IPS-18c (cell line): ENCODE measurements at regions not wholly inside any gene's neighbourhood (a gene's known extent, or its start where the extent isn't known, plus 50 kb on each side); places are given as distances from the start of the nearest gene placed in this dataset.

Experiments
- H3K4me3 ChIP-seq: 2 replicates; pipeline ENCODE4 v1.7.0; 2013; ENCODE audit warnings: low read depth, mild to moderate bottlenecking, low read length, moderate library complexity; ENCODE audit not compliant: insufficient read depth
- H3K9me3 ChIP-seq: one replicate; pipeline ENCODE4 v1.6.1; 2013; ENCODE audit warnings: mild to moderate bottlenecking, low read length, moderate library complexity; ENCODE audit not compliant: control insufficient read depth, insufficient read depth

GRCh38 chr22:46079861-46080821, 70.2 kb upstream of the PPARA start:
- Histone ChIP-seq H3K4me3 (no peak overlapping the region), H3K9me3 (no peaks in the 10 kb centered on the region)

GRCh38 chr22:46081036-46081830, 69.1 kb upstream of the PPARA start:
- H3K9me3 ChIP-seq: no peaks in the 10 kb centered on the region
- H3K4me3 ChIP-seq: no peak overlapping the region

- no peak overlapping the region for H3K4me3 ChIP-seq
- H3K9me3 ChIP-seq: no peaks in the 10 kb centered on the region
These were observed 68.5 kb upstream of the PPARA start for GRCh38 chr22:46081831-46082210.

GRCh38 chr22:46082633-46083032, 67.7 kb upstream of the PPARA start:
- Histone ChIP-seq H3K4me3 (no peak overlapping the region), H3K9me3 (no peaks in the 10 kb centered on the region)

- H3K4me3 ChIP-seq: no peak overlapping the region
- H3K9me3 ChIP-seq: no peaks in the 10 kb centered on the region
These were observed 66.7 kb upstream of the PPARA start for GRCh38 chr22:46083383-46084350.

GRCh38 chr22:46084376-46084775, 66.0 kb upstream of the PPARA start:
- Histone ChIP-seq H3K9me3 (no peaks in the 10 kb centered on the region), H3K4me3 (no peak overlapping the region)

GRCh38 chr22:46084943-46085827, 65.1 kb upstream of the PPARA start:
- Histone ChIP-seq H3K9me3 (no peaks in the 10 kb centered on the region), H3K4me3 (no peak overlapping the region)

DNA sequence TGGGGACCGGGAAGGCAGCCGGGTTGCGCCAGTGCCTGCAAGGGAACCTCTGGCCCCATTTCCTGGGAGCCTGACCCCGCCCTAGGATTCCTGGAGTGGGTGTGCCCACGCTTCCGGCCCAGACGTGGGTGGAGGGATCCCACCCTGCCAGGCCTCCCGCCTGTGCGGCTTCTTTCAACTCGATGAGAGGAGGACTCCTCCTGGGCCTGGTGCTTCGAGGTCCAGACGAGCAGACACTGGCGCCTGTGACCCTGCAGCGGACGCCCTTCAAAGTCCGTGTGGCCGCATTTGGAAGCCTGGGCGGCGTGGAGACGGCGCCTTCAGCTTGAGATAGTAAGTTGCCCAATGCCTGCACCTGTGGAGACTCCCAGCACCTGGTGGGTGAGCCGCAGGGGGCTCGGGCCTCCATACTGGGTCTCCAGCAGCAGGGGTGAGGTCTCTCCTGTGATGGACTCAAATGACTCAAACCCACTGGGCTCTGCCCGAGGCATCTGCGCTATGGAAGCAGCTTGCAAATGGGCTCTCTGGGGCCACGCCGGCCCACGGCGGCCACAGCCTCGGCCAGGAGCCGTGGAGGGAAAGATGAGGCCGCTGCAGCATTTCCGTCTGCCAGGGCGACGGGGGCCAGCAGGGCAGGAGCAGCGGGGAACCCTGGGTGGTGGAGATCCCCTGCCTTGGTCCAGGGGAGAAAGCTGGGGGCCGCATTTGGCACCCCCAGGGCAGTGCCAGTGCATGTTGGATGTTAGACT, 64.3 kb upstream of the PPARA start:
- Histone ChIP-seq H3K4me3 (no peak overlapping the region), H3K9me3 (no peaks in the 10 kb centered on the region)

- Histone ChIP-seq H3K9me3 (no peaks in the 10 kb centered on the region), H3K4me3 (no peak overlapping the region)
These were observed 63.6 kb upstream of the PPARA start for GRCh38 chr22:46086577-46087335.

DNA sequence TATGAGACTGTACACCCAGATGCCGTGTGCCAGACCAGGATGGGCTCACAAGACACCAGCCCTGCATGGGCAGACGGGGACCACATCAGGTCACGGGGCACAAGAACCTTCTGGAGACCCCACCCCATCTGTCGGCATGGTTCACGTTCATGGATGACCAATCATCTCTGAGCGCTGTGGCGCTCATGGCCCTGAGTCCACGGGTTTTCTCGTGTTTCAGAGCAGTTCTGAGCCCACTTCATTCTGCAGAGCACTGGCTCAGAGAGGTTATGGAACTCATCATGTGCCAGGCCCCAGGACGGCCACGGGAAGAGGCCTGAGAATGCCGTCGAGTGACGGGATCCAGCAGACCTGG, 63.0 kb upstream of the PPARA start:
- H3K4me3 ChIP-seq: no peak overlapping the region

GRCh38 chr22:46087816-46088277, 62.5 kb upstream of the PPARA start:
- Histone ChIP-seq H3K9me3 (no peaks in the 10 kb centered on the region), H3K4me3 (no peak overlapping the region)

More for the DNA sequence above, 63.0 kb upstream of the PPARA start:
- no peaks in the 10 kb centered on the region for H3K9me3 ChIP-seq

DNA sequence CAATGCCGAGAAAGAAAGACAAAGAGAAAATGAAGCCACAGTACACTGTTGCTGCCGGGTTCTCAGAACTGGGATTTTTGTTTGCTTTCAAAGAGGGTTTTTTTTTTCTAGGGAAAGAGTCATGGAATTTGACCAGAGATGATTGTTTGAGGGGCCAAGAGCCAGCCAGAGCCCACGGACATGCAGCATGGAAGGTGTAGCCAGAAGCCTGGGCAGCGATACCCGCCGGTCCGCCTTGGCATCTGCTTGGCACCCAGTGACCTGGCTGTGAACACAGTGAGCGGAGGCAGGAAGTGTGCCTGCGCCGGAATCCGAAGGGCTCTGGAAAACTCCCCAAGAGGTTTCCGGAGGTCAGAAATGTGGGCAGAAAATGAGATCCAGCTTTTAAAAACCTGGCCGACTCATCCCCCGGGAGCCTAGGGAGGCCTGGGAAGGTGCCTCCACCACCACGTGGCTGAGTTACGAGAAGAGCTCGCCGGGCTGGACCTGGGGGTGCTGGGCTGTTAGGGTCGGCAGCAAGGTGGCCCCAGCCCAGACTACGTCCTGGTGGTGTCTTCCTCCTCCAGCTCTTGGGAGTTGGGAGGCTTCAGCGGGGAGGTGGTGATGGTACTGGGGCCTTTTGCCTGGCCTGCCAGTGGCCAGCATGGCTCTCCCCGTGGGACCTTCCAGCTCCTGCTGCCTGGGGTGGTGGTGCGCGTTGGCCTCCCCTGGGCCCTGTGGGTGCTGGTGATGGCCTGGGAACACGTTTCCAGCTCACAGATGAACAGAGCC, 61.6 kb upstream of the PPARA start:
- no peak overlapping the region for H3K4me3 ChIP-seq
- no peaks in the 10 kb centered on the region for H3K9me3 ChIP-seq

- no peaks in the 10 kb centered on the region for H3K9me3 ChIP-seq
- H3K4me3 ChIP-seq: no peak overlapping the region
These were observed 60.8 kb upstream of the PPARA start for GRCh38 chr22:46089426-46090035.

DNA sequence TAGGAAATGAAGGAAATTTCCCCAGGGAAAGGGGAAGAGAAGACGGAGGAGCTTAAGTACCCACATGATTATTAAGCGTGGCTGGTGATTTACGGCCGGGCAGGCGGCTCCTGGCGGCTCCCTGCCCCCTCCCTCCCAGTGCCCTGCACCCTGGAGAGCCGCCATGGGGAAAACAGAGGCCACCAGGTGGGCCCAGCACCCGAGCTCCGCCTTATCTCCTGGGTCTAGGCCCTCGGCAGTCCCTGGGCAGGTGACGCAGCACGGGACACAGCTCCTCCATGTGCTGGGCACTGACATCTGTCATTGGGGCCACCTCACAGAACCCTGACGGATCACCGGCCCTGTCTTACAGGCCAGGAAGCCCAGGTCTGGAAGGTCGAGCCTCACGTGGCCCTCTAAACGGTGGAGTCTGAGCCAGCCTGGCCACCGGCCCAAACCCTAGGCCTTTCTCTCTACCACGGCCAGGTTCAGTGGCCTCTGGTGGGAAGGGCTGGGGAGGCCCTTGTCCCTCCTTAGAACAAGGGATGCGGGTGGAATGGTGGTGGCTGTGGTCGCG, 60.2 kb upstream of the PPARA start:
- Histone ChIP-seq H3K9me3 (no peaks in the 10 kb centered on the region), H3K4me3 (no peak overlapping the region)
